ENCODE measurements at regions not wholly inside any gene's neighbourhood (a gene's known extent, or its start where the extent isn't known, plus 50 kb on each side); places are given as distances from the start of the nearest gene placed in this dataset.

DNA sequence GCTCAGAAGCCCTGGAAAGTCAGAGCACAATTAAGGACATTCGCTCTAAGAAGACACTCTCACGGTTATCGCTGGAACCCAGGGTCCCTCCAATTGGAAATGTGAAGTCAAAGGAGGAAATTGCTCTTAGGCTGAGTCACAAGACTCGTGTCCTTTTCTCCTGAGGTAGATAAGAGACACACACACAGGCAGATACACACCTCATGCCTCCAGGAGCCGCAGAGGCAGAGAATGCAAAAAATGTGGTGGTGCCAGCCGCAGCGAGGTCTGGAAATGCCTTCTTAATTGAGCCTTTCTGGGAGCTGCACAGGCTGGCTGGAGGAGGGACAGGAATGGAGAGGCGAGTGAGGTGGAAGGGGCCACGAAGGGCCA lies 189.3 kb downstream of the OPA1 start:
- TF ChIP-seq, protein P1, sequence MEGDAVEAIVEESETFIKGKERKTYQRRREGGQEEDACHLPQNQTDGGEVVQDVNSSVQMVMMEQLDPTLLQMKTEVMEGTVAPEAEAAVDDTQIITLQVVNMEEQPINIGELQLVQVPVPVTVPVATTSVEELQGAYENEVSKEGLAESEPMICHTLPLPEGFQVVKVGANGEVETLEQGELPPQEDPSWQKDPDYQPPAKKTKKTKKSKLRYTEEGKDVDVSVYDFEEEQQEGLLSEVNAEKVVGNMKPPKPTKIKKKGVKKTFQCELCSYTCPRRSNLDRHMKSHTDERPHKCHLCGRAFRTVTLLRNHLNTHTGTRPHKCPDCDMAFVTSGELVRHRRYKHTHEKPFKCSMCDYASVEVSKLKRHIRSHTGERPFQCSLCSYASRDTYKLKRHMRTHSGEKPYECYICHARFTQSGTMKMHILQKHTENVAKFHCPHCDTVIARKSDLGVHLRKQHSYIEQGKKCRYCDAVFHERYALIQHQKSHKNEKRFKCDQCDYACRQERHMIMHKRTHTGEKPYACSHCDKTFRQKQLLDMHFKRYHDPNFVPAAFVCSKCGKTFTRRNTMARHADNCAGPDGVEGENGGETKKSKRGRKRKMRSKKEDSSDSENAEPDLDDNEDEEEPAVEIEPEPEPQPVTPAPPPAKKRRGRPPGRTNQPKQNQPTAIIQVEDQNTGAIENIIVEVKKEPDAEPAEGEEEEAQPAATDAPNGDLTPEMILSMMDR (IDR thresholded peaks at IDR 0.05), result no peak
- no peak for TF ChIP-seq POLR2A (IDR thresholded peaks at IDR 0.05)
